Muscle of back (tissue), 3 donors: ENCODE measurements at regions not wholly inside any gene's neighbourhood (a gene's known extent, or its start where the extent isn't known, plus 50 kb on each side); places are given as distances from the start of the nearest gene placed in this dataset.
A peak's percentile ranks its signal among the peaks of the same experiment; 100 is the strongest.
"Not testable (repeated sequence)": the region's sequence is repeated elsewhere in the genome, so short reads cannot be mapped to it uniquely, and the experiment has no call there.

Source experiments
- DNase-seq, 3 donors: peaks; one replicate each; pipeline versions ENCODE4 v3.0.0 to v3.0.0-alpha.2; 2013

DNA sequence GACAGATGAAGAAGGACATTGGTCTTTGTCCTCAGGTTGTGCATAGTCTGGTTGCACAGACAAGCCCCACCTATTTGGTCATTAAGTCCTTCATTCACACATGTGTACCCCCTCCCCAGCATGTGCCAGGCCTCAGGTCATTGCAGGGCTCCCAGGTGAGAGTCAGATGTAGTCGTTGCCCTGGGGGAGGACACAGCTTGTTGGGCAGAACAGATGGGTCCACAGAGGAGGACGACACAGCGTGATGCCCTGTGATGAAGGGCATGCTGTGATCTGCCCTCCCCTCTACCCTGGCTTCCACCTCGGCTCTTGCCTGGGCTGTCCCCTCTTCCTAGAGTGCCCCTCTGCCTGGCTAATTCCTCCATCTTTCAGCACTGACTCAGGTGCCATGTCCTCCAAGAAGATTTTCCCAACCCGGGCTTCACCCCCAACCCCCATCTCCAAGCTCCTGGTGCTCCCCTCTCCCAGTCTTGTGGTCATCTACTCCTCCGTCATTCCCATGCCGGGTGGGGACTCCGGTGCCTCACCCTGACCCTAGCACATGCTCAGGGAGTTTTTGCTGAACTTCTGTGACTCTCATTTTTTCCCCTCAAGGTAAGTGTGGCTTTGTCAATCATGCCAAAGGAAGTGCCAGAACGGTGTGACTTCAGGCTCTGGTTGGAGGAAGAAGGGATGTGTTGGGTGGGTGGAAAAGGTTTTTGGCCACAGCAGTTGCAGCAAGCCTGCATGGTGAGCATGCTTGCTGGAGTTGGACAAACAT is 220.5 kb downstream of the FOXD2 start:
- DNase-seq, result no peak

DNA sequence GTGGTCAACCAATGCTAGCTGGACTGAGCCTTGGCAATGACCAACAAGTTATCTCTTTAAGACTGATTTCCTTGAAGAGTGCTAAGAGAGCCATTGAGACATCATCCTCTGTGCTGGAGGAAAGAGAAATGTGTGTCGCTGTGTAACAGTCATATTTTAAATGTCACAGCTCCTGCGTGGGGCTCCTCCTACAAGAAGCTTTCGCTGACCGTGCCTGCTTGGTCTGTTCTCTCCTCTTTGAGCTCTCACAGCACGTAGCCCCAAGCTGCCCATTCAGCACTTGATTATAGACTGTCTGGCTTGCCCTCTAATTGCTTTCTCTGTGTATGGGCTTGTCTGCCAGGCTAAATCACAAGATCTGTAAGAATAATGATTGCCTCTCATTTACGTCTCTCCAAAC is 221.3 kb downstream of the FOXD2 start:
- no peak for DNase-seq

DNA sequence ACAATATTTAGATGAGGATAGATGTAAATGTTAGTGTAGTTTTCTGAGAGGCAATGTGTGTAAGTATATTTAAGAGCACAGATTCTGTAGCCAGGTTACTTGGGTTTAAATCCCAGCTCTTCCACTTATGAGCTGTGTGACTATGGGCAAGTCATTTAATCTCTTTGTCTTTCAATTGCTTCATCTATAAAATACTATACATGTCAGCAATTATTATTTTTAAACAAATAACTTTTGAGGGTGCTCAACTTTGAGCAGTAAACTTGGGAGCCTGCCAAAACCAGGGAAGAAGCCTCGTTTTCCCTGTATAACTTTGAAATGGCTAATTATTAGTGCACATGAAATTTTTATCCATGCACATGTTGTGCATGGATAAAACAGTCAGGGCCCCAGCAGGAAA is 222.8 kb downstream of the FOXD2 start:
- DNase-seq, result no peak

DNA sequence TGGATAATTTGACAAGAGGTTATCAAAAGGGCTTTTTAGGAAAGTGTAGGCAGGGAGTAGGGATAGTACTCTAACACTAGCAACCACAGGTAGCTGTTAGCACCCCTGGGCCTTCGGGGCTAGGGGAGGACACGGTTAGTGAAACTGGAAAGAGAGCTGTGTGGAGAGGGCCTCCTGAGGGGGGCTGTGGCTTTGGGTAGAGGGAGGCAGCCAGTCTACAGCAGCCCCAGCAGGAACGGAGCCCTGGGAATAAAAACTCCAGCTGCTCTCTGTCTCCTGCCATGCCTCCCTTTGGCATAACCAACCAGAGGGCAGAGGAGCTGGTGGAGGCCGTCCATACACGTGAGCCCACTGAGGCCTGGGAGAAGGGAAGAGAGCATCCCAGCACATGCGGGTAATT is 223.2 kb downstream of the FOXD2 start:
- DNase-seq, result no peak

DNA sequence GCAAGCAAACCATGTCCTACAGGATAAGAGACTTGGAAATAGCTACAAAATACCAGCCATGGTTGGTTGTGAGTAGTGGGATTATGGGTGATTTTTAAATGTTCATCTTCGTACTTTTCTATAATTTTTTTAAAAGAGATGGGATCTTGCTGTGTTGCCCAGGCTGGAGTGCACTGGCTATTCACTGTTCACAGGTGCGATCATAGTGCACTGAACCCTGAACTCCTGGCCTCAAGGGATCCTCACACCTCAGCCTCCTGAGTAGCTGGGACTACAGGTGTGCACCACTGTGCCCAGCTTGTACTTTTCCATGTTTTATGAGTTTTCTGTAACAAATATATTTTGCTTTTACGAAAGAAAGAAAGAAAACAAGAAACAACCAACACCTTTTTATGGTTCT is 224.2 kb downstream of the FOXD2 start:
- no peak for DNase-seq

DNA sequence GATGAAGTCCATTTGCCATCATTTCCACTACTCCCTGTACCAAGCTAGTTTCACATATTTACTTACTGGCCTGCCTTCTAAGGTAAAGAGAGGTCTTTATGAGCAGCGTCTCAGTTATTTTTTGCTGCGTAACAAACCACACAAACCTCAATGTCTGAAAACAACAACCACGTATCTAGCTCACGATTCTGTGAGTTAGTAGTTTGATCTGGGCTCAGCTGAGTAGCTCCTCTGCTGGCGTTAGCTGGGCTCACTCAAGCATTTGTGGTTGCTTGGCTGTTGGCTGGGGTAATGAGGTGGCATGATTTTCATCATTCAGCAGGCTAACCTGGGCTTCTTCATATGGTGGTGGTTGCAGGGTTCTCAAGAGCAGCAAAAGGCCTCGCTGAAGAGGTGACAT is 225.4 kb downstream of the FOXD2 start:
- no peak for DNase-seq

DNA sequence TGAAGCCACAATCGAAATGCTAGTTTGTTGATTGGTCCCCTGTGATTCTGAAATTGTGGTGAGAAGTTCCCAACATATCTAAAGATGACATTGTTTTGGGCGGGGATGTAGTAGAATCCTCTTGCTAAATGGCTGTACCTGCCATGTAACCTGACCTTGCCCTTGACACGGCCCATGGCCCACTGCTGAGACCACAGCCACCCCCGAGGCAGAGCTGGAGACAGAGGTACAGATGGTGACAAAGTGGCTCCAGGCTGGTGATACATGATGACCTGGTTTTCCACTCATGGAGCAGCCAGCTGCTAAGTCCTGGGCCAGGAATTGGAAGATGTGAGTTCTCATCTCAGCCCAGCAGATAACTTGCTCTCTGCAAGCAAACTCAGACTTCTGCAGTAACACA is 226.5 kb downstream of the FOXD2 start:
- no peak for DNase-seq

DNA sequence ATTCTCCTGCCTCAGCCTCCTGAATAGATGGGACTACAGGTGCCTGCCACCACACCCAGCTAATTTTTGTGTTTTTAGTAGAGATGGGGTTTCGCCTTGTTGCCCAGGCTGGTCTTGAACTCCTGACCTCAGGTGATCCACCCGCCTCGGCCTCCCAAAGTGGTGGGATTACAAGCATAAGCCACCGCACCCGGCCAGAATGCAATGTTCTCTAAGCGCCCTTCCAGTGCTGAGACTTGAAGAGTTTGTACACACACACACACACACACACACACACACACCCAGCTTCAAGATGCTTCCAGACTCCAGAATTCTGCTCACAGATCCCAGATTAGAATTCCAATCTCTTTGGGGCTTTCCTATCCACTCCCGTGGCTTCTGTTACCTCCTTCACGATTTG is 227.1 kb downstream of the FOXD2 start:
- DNase-seq, result not testable (repeated sequence)

DNA sequence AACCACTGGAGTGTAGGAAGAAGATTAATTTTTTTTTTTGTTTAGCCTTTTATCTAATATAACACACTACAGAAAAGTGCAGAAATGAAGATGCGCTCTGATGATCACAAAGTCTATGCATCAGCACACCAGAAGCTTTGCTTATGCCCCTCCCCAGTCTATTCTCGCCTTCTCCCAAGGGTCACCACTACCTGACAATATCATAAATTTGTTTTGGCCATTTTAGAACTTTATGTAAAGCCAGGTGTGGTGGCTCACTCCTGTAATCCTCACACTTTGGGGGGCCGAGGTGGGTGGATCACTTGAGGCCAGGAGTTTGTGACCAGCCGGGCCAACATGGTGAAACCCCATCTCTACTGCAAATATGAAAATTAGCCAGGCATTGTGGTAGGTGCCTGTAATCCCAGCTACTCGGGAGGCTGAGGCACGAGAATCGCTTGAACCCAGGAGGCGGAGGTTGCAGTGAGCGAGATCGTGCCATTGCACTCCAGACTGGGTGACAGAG is 231.3 kb downstream of the FOXD2 start:
- DNase-seq, result no peak

DNA sequence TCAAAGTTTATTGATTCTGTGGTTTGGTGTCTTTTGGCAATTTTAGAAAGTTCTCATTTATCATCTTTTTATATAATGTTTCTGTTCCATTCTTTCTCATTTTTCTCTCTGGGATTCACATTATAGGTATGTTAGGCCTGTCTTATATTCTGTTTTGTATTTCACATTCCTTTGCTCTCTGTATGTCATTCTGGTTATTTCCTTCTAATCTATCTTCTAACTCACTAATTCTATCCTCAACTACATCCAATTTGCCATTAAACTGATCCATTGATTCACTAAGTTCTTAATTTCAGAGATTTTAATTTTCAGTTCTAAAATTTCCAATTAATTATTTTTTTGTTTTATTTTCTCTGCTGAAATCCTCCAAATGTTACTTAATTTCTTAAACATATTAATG is 234.8 kb downstream of the FOXD2 start:
- no peak for DNase-seq

DNA sequence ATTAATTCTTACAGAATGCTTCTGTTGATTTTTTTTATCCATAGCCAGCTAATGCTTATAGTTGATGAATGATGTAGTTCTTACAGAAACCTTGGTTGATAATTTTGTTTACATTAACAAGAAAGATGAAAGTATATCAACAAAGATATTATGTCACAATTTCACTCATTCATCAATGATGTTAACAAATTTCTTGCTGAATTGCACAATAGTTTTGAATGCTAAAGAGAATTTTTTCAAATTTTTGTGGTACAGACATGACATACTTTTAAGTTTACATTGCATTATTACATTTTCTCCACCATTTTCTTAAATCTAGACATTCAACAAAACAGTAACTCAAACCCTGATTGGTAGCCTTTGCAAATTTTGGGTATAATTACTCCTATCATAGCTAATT is 236.3 kb downstream of the FOXD2 start:
- DNase-seq, result no peak

DNA sequence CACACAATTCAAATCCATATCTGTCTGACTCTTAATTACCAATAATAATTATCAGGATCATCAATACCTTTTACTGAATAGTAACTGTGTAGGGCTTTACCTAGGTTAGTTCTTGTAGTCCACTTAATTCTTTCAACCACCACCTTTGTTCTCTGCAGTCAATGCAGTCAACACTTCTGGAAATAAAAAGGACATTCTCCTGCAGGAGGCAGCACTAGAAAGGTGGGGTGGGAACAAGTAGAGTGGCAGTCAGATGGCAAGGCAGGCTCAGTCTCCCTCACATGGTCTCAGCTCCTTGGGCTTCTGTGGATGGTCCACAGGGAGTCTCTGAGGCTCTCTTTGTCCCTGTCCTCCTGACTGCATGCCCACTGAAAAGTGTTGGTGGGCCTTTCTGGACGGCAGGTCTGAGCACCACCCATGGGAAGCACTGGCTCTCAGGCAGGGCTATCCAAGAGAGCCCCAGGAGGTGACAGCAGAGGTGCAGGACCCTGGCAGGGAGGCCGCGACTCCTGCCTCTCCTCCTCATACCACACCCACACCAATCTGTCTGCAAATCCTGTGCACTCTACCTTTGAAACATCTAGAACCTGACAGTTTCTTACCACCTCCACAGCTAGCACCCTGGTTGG is 237.3 kb downstream of the FOXD2 start:
- DNase-seq, result no peak

DNA sequence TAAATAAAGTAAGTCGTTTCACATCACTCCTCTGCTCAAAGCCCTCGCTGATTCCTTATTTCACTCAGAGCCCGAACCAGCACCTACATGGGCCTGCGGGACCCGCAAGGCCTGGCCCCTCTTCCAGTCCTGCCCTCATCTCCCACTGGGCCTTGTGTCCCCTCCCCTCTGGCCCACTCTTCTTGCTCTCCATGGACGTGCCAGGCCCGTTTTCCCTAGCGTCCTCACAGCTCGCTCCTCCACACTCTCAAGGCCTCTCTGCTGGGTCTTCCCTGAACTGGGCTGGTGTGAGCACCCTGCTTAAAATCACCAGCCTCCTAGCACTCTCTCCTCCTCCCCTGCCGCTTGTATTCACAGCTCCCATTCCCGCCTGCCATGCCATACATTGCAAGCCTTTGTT is 237.9 kb downstream of the FOXD2 start:
- no peak for DNase-seq

DNA sequence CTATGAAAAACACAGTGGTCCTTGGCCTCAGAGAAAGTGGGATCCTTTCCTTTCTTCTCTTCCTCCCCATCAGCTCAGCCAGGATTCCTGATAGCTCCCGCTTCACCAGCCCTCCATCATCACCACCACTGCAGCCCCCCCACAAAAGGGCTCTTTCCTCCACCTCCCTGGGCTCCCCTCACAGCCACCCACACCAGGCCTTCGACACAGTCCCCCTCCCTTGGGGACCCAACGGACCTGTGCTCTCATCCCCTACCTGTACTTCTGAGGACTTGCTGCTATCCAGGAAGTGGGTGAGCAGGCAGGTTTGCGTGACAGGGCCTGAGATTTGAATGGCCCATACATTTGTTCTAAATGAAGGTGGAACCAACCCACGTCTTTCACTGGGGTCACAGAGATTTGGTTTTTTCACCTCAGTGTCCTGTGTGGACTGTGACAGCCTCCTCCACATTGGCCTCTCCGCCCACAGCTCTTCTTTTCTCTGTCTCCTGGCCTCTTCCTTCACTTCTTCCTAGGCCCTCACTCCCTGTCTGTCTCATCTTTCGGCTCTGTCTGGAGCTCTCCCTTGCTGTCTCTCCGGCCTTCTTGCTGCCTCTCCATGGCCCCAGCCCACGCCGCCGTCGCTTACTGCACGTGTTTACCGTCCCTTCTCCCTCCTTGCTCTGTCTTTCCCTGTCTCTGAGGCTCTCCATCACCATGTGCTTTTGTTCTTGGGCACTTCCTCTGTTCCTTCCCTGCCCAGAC is 238.6 kb downstream of the FOXD2 start:
- no peak for DNase-seq

DNA sequence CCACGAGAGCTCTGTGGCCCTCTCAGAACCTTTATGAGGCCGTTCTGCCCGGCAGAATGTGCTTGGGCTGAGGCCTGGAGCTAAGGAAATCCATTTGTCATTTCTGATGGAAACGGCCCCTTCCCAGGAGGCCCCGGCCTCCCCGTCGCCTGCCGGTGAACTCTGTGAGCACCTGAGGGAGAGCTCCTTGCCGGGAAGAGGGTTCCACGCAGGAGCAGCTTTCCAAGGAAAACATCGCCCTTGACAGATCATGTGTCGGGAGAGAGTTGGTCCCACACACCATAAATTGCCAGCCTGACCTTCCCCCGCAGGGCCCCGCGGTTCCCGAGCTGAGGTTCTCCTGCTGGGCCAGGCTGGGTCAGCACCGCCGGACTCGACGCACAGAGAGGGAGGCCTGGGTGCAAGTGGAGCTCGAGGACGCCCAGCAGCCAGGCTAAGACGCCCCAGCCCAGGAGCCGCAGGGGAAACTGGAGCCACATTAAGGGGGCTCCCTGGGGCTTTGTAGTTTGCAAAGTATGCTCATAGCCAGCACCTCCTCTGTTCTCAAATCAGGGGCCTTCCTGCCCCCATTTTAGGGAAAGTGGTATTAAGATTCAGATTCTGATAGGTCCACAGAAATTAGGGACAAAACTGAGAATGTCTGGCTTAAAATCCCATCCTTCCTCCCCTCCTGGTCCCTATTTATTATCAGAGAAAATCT is 239.5 kb downstream of the FOXD2 start:
- DNase-seq, result peak in 1 of 3 donors; percentile 17

DNA sequence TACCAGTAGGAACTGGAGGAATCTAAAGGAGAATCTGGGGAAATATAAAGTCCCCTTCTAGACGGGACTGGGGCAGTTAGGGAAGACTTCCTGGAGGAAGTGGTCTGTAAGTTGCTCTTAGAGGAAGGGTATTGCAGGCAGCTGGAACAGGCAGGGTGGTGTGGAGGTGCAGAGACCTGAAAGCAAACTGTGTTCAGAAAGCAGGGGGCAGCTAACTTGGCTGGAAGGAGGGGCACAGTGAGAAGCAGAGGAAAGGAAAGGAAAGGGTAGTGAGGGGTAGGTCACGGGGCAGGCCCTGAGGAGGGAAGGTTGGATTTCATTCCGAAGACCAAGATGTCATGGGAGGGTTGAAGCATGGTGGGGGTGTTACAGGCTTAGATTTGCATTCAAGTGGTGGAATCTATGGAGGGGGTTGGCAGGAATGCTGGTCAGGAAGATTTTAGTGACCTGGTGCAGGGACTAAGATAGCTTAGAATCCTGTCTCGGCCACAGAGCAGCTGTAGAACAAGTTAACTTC is 240.7 kb downstream of the FOXD2 start:
- DNase-seq, result no peak

DNA sequence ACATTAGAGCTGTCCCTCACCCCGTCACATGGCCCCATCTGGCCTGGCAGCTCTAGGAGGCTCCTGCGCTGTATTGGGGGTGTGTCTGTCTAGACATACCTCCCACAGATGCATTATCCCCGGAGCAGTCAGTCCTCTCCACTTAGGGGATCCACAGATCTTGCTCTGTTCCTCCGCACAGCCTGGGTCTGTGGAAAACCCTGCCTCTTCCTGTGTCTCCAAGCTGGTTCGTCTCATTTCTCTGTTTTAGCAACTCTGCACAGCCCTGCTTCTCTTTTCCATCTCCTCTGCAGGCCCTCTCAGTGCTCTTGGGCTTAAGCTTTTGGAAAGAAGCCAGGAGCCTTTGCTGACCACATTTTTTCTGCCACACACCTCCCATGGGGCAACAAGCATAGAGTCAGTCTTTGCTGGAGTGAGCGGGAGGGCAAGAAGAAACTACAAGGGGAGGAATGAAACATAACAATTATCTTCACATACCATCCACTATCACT is 241.5 kb downstream of the FOXD2 start:
- peak in 1 of 3 donors; percentile 35 for DNase-seq

DNA sequence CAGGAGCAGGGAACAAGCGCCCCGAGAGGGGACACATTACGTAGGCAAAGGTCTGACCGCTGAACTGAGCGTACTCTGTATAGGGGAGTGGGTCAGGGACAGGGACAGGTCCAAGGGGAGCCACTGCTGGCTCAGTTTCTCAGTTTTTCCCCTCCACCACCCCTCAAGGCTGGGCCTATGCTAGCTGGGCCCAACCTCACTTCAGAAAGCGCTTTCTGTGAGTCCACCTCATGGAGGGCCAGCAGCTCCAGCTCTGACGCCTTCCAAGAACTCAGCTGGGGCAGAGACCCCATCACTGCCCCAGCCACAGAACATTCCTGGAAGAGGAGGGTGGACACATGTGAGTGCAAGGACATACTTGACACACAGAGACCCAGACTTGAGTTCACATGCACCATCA is 242.0 kb downstream of the FOXD2 start:
- no peak for DNase-seq

DNA sequence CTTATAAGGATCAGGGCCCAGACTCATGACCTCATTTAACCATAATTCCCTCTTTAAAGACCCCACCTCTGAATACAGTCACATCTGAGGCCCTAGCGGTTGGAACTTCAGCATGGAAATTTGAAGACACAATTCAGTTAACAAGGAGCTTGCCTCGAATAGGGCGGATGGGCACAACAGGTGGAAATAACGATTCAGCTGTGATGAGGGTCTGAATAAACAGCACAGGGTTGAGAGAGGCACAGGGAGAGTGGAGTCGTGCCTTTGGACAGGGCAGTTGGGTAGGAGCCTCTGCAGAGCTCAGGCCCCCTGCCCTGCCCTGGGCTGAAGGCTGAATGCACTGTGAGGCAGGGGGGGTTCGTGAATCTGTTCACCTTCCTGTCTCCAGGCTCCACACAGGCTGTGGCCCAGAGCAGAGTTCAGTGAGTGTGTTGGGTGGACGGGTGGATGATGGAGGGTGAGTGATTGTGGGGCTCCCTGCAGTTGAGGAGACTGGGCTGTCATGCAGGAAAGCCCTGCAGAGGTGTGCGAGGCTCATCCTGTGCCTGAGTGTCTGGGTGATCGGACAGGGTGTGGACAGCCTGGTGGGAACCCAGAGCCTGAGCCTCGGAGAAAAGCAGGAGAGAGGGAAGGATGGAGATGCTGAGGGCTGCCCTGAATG is 243.1 kb downstream of the FOXD2 start:
- no peak for DNase-seq

DNA sequence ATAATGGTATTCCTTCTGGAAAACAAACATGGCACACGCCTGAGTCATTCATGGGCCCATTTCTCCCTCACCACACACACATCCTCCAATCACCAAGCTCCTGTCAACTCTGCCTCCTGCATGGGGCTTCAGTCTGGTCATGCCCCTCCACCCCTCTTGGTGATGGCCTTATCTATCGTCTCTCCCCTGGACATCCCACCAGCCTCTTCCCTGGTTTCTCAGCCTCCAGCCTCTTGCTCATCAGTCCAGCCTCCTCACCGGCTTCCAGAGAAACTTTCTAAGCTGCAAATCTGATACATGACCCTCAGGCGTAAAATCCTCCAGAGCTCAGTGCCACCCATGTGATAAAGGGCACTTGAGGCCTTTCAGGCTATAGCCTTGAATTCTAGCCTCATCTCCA is 243.9 kb downstream of the FOXD2 start:
- DNase-seq, result no peak

DNA sequence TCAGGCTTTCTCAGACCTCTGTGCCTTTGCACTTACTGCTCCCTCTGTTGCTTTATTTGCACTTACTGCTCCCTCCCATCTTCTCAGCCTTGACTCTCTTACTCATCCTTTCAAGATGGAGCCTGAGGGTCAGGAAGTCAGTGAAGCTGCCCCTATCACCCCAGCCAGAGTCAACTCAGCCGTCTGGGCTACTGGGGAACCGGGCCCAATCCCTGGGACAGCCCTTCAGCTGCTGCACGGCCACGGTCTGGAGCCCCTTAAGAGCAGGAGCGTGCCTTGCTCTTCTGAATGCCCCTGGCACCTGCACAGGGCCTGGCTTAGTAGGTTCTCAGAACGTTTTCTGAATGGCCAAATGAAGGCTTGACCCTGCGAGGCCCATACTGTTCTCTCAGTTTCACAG is 244.4 kb downstream of the FOXD2 start:
- no peak for DNase-seq
